ENCODE measurements at regions not wholly inside any gene's neighbourhood (a gene's known extent, or its start where the extent isn't known, plus 50 kb on each side); places are given as distances from the start of the nearest gene placed in this dataset.

- Histone ChIP-seq H3K9ac (ENCODE audit: insufficient read depth in 1 of 2, low read length in 2 of 2) (no peak overlapping the region), H3K27me3 (ENCODE audit: control insufficient read depth in 3 of 3, insufficient read depth in 3 of 3, low read length in 2 of 3) (no peaks in the 10 kb centered on the region), H3K4me3 (no peak overlapping the region), H3K4me1 (ENCODE audit: control insufficient read depth in 5 of 5, insufficient read depth in 5 of 5, low read length in 5 of 5) (peaks cover 0 to 8% (median 0%) of the 10 kb centered on the region in 5 donors), H3K27ac (ENCODE audit: low read depth in 1 of 2, low read length in 1 of 2) (no peak overlapping the region), H3K36me3 (ENCODE audit: control insufficient read depth in 4 of 4, insufficient read depth in 4 of 4, low read length in 4 of 4) (no peaks in the 10 kb centered on the region), H3K9me3 (ENCODE audit: control insufficient read depth in 4 of 4, insufficient read depth in 3 of 4, low read length in 3 of 4) (peaks cover 0 to 2% (median 0%) of the 10 kb centered on the region in 4 donors)
- ATAC-seq (ENCODE audit: insufficient read depth, low FRiP score) (no peak), DNase-seq (no peak)
- TF ChIP-seq CTCF (IDR thresholded peaks at IDR 0.05; ENCODE audit: control extremely low read depth, extremely low read depth): no peak
- WGBS, 2 donors: 50 to 55% methylated on average over 6 of the region's 6 CpGs
These were observed 337.4 kb upstream of the PRDM1 start for GRCh38 chr6:105748737-105749161.

DNA sequence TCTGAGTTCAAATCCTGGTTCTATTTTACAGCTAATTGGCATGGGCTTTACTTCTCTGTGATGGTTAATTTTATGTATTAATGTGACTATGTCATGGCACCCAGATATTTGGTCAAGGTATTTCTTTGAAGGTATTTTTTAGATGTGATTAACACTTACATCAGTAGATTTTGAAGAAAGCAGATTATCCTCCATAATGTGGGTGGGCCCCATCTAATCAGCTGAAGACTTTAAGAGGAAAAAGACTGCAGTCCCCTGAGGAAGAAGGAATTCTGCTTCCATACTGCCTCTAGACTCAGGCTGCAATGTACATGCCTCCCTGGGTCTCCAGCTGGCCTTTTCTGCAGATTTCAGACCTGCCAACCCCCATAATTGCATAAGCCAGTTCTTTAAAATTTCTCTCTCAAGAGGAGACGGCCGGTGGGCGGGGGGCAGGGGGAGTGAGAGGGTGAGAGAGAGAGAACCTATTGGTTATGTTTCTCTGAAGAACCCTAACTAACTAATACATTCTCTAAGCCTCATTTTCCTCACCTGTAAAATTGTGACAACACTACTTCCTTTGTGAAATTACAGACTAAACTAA is 338.2 kb upstream of the PRDM1 start:
- no peak for DNase-seq
- Histone ChIP-seq H3K4me3 (no peak overlapping the region), H3K9me3 (ENCODE audit: control insufficient read depth in 4 of 4, insufficient read depth in 3 of 4, low read length in 3 of 4) (peaks cover 0 to 2% (median 0%) of the 10 kb centered on the region in 4 donors), H3K36me3 (ENCODE audit: control insufficient read depth in 4 of 4, insufficient read depth in 4 of 4, low read length in 4 of 4) (no peaks in the 10 kb centered on the region), H3K4me1 (ENCODE audit: control insufficient read depth in 5 of 5, insufficient read depth in 5 of 5, low read length in 5 of 5) (no peaks in the 10 kb centered on the region), H3K9ac (ENCODE audit: insufficient read depth in 1 of 2, low read length in 2 of 2) (no peak overlapping the region), H3K27ac (ENCODE audit: low read depth in 1 of 2, low read length in 1 of 2) (no peak overlapping the region), H3K27me3 (ENCODE audit: control insufficient read depth in 3 of 3, insufficient read depth in 3 of 3, low read length in 2 of 3) (no peaks in the 10 kb centered on the region)
- no peak for ATAC-seq (ENCODE audit: insufficient read depth, low FRiP score)
- WGBS, 2 donors: 30 to 60% methylated on average over 3 of the region's 3 CpGs
- TF ChIP-seq CTCF (IDR thresholded peaks at IDR 0.05; ENCODE audit: control extremely low read depth, extremely low read depth): no peak

GRCh38 chr6:105746509-105746908 is 339.6 kb upstream of the PRDM1 start:
- Histone ChIP-seq H3K9ac (ENCODE audit: insufficient read depth in 1 of 2, low read length in 2 of 2) (no peak overlapping the region), H3K4me3 (no peak overlapping the region), H3K9me3 (ENCODE audit: control insufficient read depth in 4 of 4, insufficient read depth in 3 of 4, low read length in 3 of 4) (peaks cover 0 to 2% (median 0%) of the 10 kb centered on the region in 4 donors), H3K4me1 (ENCODE audit: control insufficient read depth in 5 of 5, insufficient read depth in 5 of 5, low read length in 5 of 5) (peaks cover 0 to 9% (median 0%) of the 10 kb centered on the region in 5 donors), H3K27ac (ENCODE audit: low read depth in 1 of 2, low read length in 1 of 2) (no peak overlapping the region), H3K36me3 (ENCODE audit: control insufficient read depth in 4 of 4, insufficient read depth in 4 of 4, low read length in 4 of 4) (no peaks in the 10 kb centered on the region), H3K27me3 (ENCODE audit: control insufficient read depth in 3 of 3, insufficient read depth in 3 of 3, low read length in 2 of 3) (no peaks in the 10 kb centered on the region)
- DNase-seq (no peak), ATAC-seq (ENCODE audit: insufficient read depth, low FRiP score) (no peak)
- WGBS, 2 donors: 34 to 60% methylated on average over 1 of the region's 1 CpG
- no peak for TF ChIP-seq CTCF (IDR thresholded peaks at IDR 0.05; ENCODE audit: control extremely low read depth, extremely low read depth)

- H3K27ac ChIP-seq (ENCODE audit: low read depth in 1 of 2, low read length in 1 of 2): no peak overlapping the region
- H3K4me1 ChIP-seq (ENCODE audit: control insufficient read depth in 5 of 5, insufficient read depth in 5 of 5, low read length in 5 of 5): peaks cover 0 to 10% (median 0%) of the 10 kb centered on the region in 5 donors
- WGBS, 2 donors: 12 to 27% methylated on average over 1 of the region's 1 CpG
- peaks cover 0 to 2% (median 0%) of the 10 kb centered on the region in 4 donors for H3K9me3 ChIP-seq (ENCODE audit: control insufficient read depth in 4 of 4, insufficient read depth in 3 of 4, low read length in 3 of 4)
- no peak for DNase-seq
- H3K9ac ChIP-seq (ENCODE audit: insufficient read depth in 1 of 2, low read length in 2 of 2): no peak overlapping the region
- no peak for TF ChIP-seq CTCF (IDR thresholded peaks at IDR 0.05; ENCODE audit: control extremely low read depth, extremely low read depth)
- H3K27me3 ChIP-seq (ENCODE audit: control insufficient read depth in 3 of 3, insufficient read depth in 3 of 3, low read length in 2 of 3): no peaks in the 10 kb centered on the region
- ATAC-seq (ENCODE audit: insufficient read depth, low FRiP score): no peak
- H3K36me3 ChIP-seq (ENCODE audit: control insufficient read depth in 4 of 4, insufficient read depth in 4 of 4, low read length in 4 of 4): no peaks in the 10 kb centered on the region
- no peak overlapping the region for H3K4me3 ChIP-seq
These were observed 340.0 kb upstream of the PRDM1 start for GRCh38 chr6:105746130-105746505.
